Stimulated activated CD8-positive, alpha-beta memory T cell treated with anti-CD3 and anti-CD28 coated beads, Interleukin-15, amount 100 ng/mL, for 1 hour (primary cell): ENCODE measurements at regions not wholly inside any gene's neighbourhood (a gene's known extent, or its start where the extent isn't known, plus 50 kb on each side); places are given as distances from the start of the nearest gene placed in this dataset.

Experiments
- DNase-seq: peaks from one replicate; pipeline ENCODE4 v3.0.0-alpha.2; 2020; ENCODE audit warnings: low read depth

- DNase-seq, result no peak
Observed at GRCh38 chr5:123754908-123755307, 242.9 kb downstream of the CSNK1G3 start.

- DNase-seq, result no peak
Observed at GRCh38 chr5:123753937-123754891, 242.2 kb downstream of the CSNK1G3 start.

- DNase-seq, result no peak
Observed at GRCh38 chr5:123753180-123753936, 241.4 kb downstream of the CSNK1G3 start.

- DNase-seq, result no peak
Observed at GRCh38 chr5:123752552-123753179, 240.7 kb downstream of the CSNK1G3 start.

GRCh38 chr5:123751670-123752069 lies 239.7 kb downstream of the CSNK1G3 start:
- no peak for DNase-seq

- DNase-seq, result no peak
Observed at GRCh38 chr5:123748239-123748638, 236.3 kb downstream of the CSNK1G3 start.

- no peak for DNase-seq
Observed at GRCh38 chr5:123746683-123747360, 234.8 kb downstream of the CSNK1G3 start.

- no peak for DNase-seq
Observed at GRCh38 chr5:123743990-123744583, 232.1 kb downstream of the CSNK1G3 start.

GRCh38 chr5:123735384-123735783 lies 223.4 kb downstream of the CSNK1G3 start:
- no peak for DNase-seq

- no peak for DNase-seq
Observed at GRCh38 chr5:123732257-123732656, 220.3 kb downstream of the CSNK1G3 start.

- no peak for DNase-seq
Observed at GRCh38 chr5:123722451-123722850, 210.5 kb downstream of the CSNK1G3 start.

- DNase-seq, result no peak
Observed at GRCh38 chr5:123721675-123722276, 209.8 kb downstream of the CSNK1G3 start.

- DNase-seq, result no peak
Observed at GRCh38 chr5:123720955-123721354, 209.0 kb downstream of the CSNK1G3 start.

GRCh38 chr5:123720339-123720738 lies 208.4 kb downstream of the CSNK1G3 start:
- no peak for DNase-seq

GRCh38 chr5:123719004-123719403 lies 207.0 kb downstream of the CSNK1G3 start:
- DNase-seq, result no peak

- no peak for DNase-seq
Observed at GRCh38 chr5:123718238-123718637, 206.3 kb downstream of the CSNK1G3 start.

GRCh38 chr5:123717139-123717538 lies 205.2 kb downstream of the CSNK1G3 start:
- DNase-seq, result no peak

GRCh38 chr5:123710031-123710430 lies 198.1 kb downstream of the CSNK1G3 start:
- no peak for DNase-seq

- no peak for DNase-seq
Observed at GRCh38 chr5:123709422-123709821, 197.4 kb downstream of the CSNK1G3 start.

GRCh38 chr5:123708074-123708806 lies 196.3 kb downstream of the CSNK1G3 start:
- no peak for DNase-seq
